Right atrium auricular region (tissue), 2 donors: ENCODE measurements at regions not wholly inside any gene's neighbourhood (a gene's known extent, or its start where the extent isn't known, plus 50 kb on each side); places are given as distances from the start of the nearest gene placed in this dataset.

Experiments used
- DNase-seq: peaks from one replicate; pipeline ENCODE4 v3.0.0-alpha.2; 2019; ENCODE audit warnings: low spot score
- H3K27ac ChIP-seq, 2 donors: fragments of 200-600 bp; sonication (generic); 1 replicate in 1 of 2; 2 replicates in 1 of 2; pipeline ENCODE4 v1.5.1; 2016 to 2019
- H3K27me3 ChIP-seq, 2 donors: fragments of 200-600 bp; sonication (generic); one replicate each; pipeline versions ENCODE4 v1.5.1 to v1.6.0; 2017 to 2019
- H3K36me3 ChIP-seq: fragments of 200-600 bp; sonication (generic); one replicate; pipeline ENCODE4 v1.5.1; 2016
- H3K4me1 ChIP-seq, 2 donors: fragments of 200-600 bp; sonication (generic); one replicate each; pipeline versions ENCODE4 v1.5.1 to v1.6.0; 2017 to 2019
- H3K4me3 ChIP-seq, 2 donors: fragments of 200-600 bp; sonication (generic); 1 replicate in 1 of 2; 2 replicates in 1 of 2; pipeline ENCODE4 v1.5.1; 2017 to 2019; ENCODE audit warnings: mild to moderate bottlenecking in 1 of 2, moderate library complexity in 1 of 2
- H3K9me3 ChIP-seq, 2 donors: fragments of 200-600 bp; sonication (generic); one replicate each; pipeline ENCODE4 v1.5.1; 2019
- TF ChIP-seq, protein P1 (sequence below), 2 donors: fragments of 200-600 bp; sonication (generic); IDR thresholded peaks; one replicate each; pipeline ENCODE4 v1.5.1; 2019; ENCODE audit warnings: antibody characterized with exemption in 2 of 2

DNA sequence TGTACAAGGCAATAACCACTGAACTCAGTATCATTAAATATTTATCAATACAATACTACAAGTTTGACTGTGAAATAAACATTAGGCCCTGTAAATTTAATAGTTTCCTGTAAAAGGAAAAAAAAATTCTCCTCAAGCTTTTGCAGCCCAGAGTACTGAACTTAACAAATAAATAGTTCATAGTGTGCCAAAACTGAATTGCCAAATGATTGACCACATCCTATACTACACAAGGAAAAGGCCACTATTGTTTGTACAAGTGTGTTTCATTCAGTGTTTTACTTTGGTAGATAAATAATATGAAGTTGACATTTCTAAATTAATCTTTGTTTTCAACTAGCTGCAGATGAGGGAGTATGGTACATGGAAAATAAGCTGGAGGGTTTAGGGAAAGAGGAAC lies 379.6 kb downstream of the FLRT2 start:
- no peaks in the 10 kb centered on the region for H3K4me1 ChIP-seq
- no peaks in the 10 kb centered on the region for H3K27me3 ChIP-seq
- H3K27ac ChIP-seq, result no peak overlapping the region
- H3K4me3 ChIP-seq, result no peak overlapping the region
- TF ChIP-seq, protein P1, sequence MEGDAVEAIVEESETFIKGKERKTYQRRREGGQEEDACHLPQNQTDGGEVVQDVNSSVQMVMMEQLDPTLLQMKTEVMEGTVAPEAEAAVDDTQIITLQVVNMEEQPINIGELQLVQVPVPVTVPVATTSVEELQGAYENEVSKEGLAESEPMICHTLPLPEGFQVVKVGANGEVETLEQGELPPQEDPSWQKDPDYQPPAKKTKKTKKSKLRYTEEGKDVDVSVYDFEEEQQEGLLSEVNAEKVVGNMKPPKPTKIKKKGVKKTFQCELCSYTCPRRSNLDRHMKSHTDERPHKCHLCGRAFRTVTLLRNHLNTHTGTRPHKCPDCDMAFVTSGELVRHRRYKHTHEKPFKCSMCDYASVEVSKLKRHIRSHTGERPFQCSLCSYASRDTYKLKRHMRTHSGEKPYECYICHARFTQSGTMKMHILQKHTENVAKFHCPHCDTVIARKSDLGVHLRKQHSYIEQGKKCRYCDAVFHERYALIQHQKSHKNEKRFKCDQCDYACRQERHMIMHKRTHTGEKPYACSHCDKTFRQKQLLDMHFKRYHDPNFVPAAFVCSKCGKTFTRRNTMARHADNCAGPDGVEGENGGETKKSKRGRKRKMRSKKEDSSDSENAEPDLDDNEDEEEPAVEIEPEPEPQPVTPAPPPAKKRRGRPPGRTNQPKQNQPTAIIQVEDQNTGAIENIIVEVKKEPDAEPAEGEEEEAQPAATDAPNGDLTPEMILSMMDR (IDR thresholded peaks at IDR 0.05), result no peak
- DNase-seq, result no peak
- H3K36me3 ChIP-seq, result no peaks in the 10 kb centered on the region
- H3K9me3 ChIP-seq, result no peaks in the 10 kb centered on the region

DNA sequence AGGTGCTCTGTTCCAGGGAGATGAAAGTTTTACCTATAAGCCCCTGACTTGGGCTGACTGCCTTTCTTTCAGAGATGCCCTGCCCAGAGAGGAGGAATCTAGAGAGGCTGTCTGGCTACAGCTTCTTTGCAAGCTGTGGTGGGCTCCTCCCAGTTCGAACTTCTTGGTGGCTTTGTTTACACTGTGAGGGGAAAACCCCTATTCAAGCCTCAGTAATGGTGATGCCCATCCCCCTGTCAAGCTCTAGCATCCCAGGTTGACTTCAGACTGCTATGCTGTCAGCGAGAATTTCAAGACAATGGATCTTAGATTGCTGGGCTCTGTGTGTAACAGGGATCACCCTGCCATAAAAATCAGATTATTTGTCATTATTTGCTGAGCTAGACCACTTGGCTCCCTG lies 377.6 kb downstream of the FLRT2 start:
- TF ChIP-seq, protein P1 (IDR thresholded peaks at IDR 0.05), result no peak
- DNase-seq, result no peak
- H3K4me1 ChIP-seq, result no peaks in the 10 kb centered on the region
- H3K36me3 ChIP-seq, result no peaks in the 10 kb centered on the region
- no peak overlapping the region for H3K27ac ChIP-seq
- H3K9me3 ChIP-seq, result no peaks in the 10 kb centered on the region
- no peak overlapping the region for H3K4me3 ChIP-seq
- H3K27me3 ChIP-seq, result no peaks in the 10 kb centered on the region

DNA sequence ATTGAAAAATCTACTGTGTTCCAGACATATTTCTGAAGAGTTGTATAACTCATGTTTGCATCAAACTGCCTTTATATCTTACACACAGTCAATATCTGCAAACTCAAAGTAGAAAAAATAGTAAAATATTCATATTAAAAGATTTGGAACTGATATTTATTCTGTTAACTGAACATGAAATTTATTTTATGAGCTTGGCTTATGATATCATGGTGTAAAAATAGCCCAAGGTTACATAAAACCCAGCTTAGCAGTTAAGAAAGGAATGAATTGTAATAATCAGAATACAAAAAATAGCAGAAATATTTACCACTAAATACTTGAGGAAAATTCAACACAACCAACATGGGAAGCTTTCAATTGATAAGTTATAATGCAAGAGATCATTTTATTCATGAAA lies 367.9 kb downstream of the FLRT2 start:
- no peaks in the 10 kb centered on the region for H3K27me3 ChIP-seq
- no peak overlapping the region for H3K27ac ChIP-seq
- H3K4me3 ChIP-seq, result no peak overlapping the region
- no peaks in the 10 kb centered on the region for H3K36me3 ChIP-seq
- no peak for DNase-seq
- H3K9me3 ChIP-seq, result no peaks in the 10 kb centered on the region
- TF ChIP-seq, protein P1 (IDR thresholded peaks at IDR 0.05), result no peak
- H3K4me1 ChIP-seq, result no peaks in the 10 kb centered on the region

DNA sequence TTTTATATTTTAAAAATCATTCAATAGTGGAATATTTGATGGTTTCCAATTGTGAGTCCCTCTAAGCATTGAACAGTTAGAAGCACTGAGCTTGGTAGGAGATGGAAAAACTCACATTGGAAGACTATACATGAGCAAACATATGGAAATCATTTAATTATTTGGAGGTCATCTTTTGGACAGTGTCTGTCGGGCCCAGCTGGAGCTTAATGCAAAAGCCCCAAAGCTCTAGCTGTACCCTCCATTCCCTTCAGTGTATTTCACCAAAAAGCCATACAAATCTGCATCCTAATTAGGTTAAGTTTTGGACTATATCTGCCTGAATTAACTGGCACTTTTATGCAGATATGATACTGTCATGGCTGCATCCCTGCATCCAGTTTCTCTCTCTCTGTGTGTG lies 365.7 kb downstream of the FLRT2 start:
- TF ChIP-seq, protein P1 (IDR thresholded peaks at IDR 0.05), result no peak
- Histone ChIP-seq H3K27me3 (no peaks in the 10 kb centered on the region), H3K4me3 (no peak overlapping the region), H3K27ac (no peak overlapping the region), H3K36me3 (no peaks in the 10 kb centered on the region), H3K9me3 (no peaks in the 10 kb centered on the region), H3K4me1 (no peaks in the 10 kb centered on the region)
- DNase-seq, result no peak

DNA sequence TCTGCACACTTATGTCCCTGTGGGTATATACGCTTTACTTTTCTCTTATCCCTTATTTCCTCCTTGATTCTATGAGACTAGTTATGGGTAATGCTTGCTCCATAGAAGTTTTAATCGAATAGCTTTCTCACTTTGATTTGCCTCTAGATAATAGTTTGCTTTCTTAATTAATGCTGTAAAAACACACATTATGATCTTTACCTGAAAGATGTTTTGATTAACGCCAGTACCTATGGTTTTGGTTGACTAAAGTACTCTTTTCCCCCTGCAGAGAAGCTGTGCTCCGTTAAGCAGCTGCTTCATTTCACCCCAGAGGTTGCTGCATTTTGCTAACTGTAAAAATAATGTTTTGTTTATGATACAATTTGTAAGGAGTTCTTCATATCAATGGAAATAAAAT lies 362.3 kb downstream of the FLRT2 start:
- Histone ChIP-seq H3K27me3 (no peaks in the 10 kb centered on the region), H3K36me3 (no peaks in the 10 kb centered on the region), H3K4me1 (no peaks in the 10 kb centered on the region), H3K27ac (no peak overlapping the region), H3K4me3 (no peak overlapping the region), H3K9me3 (no peaks in the 10 kb centered on the region)
- TF ChIP-seq, protein P1 (IDR thresholded peaks at IDR 0.05), result no peak
- no peak for DNase-seq

DNA sequence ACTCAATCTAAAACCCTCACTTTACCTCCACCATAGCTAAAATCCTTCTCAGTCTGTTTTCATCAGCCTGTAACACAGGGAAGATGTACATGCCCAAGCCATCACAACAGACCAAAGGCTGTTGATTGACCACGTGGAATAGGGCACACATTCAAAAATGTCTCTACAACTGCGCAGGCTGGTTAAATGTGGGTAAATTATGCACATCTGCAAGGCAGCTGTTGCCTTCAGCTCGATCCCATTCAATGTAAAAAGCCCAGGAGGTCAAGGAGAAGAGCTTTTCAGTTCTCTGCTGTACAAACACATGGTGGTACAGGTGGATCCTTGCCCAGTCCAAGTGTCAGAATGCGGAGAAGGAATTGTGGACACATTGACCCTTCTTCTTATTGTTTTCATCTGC lies 354.0 kb downstream of the FLRT2 start:
- Histone ChIP-seq H3K4me3 (no peak overlapping the region), H3K9me3 (no peaks in the 10 kb centered on the region), H3K4me1 (no peaks in the 10 kb centered on the region), H3K27ac (no peak overlapping the region), H3K36me3 (no peaks in the 10 kb centered on the region), H3K27me3 (no peaks in the 10 kb centered on the region)
- TF ChIP-seq, protein P1 (IDR thresholded peaks at IDR 0.05), result no peak
- no peak for DNase-seq
